ENCODE measurements at regions not wholly inside any gene's neighbourhood (a gene's known extent, or its start where the extent isn't known, plus 50 kb on each side); places are given as distances from the start of the nearest gene placed in this dataset.

- no peaks in the 10 kb centered on the region for H3K27me3 ChIP-seq (ENCODE audit: control insufficient read depth, insufficient read depth, low read length, poor library complexity, severe bottlenecking)
- no peaks in the 10 kb centered on the region for H3K9me3 ChIP-seq (ENCODE audit: control insufficient read depth, low read length)
- Mint-ChIP-seq H3K9me3 (peaks cover 81% of the 10 kb centered on the region), H3K4me3 (no peak overlapping the region), H3K27ac (no peak overlapping the region), H3K36me3 (ENCODE audit: low read depth) (no peaks in the 10 kb centered on the region), H3K27me3 (ENCODE audit: insufficient read depth) (no peaks in the 10 kb centered on the region), H3K4me1 (no peaks in the 10 kb centered on the region)
- no peak for DNase-seq
- H3K9ac ChIP-seq (ENCODE audit: extremely low read depth, low read length, poor library complexity, severe bottlenecking) = no peak overlapping the region
- no peak overlapping the region for H3K27ac ChIP-seq (ENCODE audit: low read depth, low read length)
- no peaks in the 10 kb centered on the region for H3K4me1 ChIP-seq (ENCODE audit: control insufficient read depth, insufficient read depth, low read length)
- no peaks in the 10 kb centered on the region for H3K36me3 ChIP-seq (ENCODE audit: control insufficient read depth, insufficient read depth, low read length)
- no peak overlapping the region for H3K4me3 ChIP-seq (ENCODE audit: low read length)
- WGBS, 2 experiments (ENCODE audit: insufficient coverage in 1 of 2, insufficient read length in 1 of 2) = 83% methylated on average over 1 of the region's 1 CpG; no CpG with 5 or more reads in 1 of the 2 experiments
- no peak for TF ChIP-seq CTCF (conservative IDR thresholded peaks at IDR 0.05)
These were observed 235.2 kb downstream of the HEPH start for GRCh38 chrX:66399273-66399672.

- no peaks in the 10 kb centered on the region for H3K27me3 ChIP-seq (ENCODE audit: control insufficient read depth, insufficient read depth, low read length, poor library complexity, severe bottlenecking)
- Mint-ChIP-seq H3K4me3 (no peak overlapping the region), H3K4me1 (no peaks in the 10 kb centered on the region), H3K36me3 (ENCODE audit: low read depth) (no peaks in the 10 kb centered on the region), H3K27ac (no peak overlapping the region), H3K9me3 (peaks cover 81% of the 10 kb centered on the region), H3K27me3 (ENCODE audit: insufficient read depth) (no peaks in the 10 kb centered on the region)
- no peak for TF ChIP-seq CTCF (conservative IDR thresholded peaks at IDR 0.05)
- H3K9me3 ChIP-seq (ENCODE audit: control insufficient read depth, low read length) = no peaks in the 10 kb centered on the region
- H3K36me3 ChIP-seq (ENCODE audit: control insufficient read depth, insufficient read depth, low read length) = no peaks in the 10 kb centered on the region
- H3K27ac ChIP-seq (ENCODE audit: low read depth, low read length) = no peak overlapping the region
- DNase-seq = no peak
- H3K4me1 ChIP-seq (ENCODE audit: control insufficient read depth, insufficient read depth, low read length) = no peaks in the 10 kb centered on the region
- H3K9ac ChIP-seq (ENCODE audit: extremely low read depth, low read length, poor library complexity, severe bottlenecking) = no peak overlapping the region
- H3K4me3 ChIP-seq (ENCODE audit: low read length) = no peak overlapping the region
These were observed 236.7 kb downstream of the EDA2R start for GRCh38 chrX:66402165-66402564.

- 64 to 71% methylated on average over 1 to 2 of the region's 3 CpGs for WGBS, 2 experiments (ENCODE audit: insufficient coverage in 1 of 2, insufficient read length in 1 of 2)
- no peak overlapping the region for H3K27ac ChIP-seq (ENCODE audit: low read depth, low read length)
- DNase-seq = no peak
- Mint-ChIP-seq H3K36me3 (ENCODE audit: low read depth) (no peaks in the 10 kb centered on the region), H3K9me3 (peaks cover 95% of the 10 kb centered on the region), H3K27me3 (ENCODE audit: insufficient read depth) (no peaks in the 10 kb centered on the region), H3K27ac (no peak overlapping the region), H3K4me3 (no peak overlapping the region), H3K4me1 (no peaks in the 10 kb centered on the region)
- H3K27me3 ChIP-seq (ENCODE audit: control insufficient read depth, insufficient read depth, low read length, poor library complexity, severe bottlenecking) = no peaks in the 10 kb centered on the region
- no peaks in the 10 kb centered on the region for H3K36me3 ChIP-seq (ENCODE audit: control insufficient read depth, insufficient read depth, low read length)
- peaks cover 13% of the 10 kb centered on the region for H3K9me3 ChIP-seq (ENCODE audit: control insufficient read depth, low read length)
- no peak for TF ChIP-seq CTCF (conservative IDR thresholded peaks at IDR 0.05)
- no peak overlapping the region for H3K4me3 ChIP-seq (ENCODE audit: low read length)
- no peaks in the 10 kb centered on the region for H3K4me1 ChIP-seq (ENCODE audit: control insufficient read depth, insufficient read depth, low read length)
- no peak overlapping the region for H3K9ac ChIP-seq (ENCODE audit: extremely low read depth, low read length, poor library complexity, severe bottlenecking)
These were observed 230.4 kb downstream of the EDA2R start for GRCh38 chrX:66408507-66408906.
